Endothelial cell of umbilical vein (primary cell): ENCODE measurements at regions not wholly inside any gene's neighbourhood (a gene's known extent, or its start where the extent isn't known, plus 50 kb on each side); places are given as distances from the start of the nearest gene placed in this dataset.

Source experiments
- BruUV-seq: library from RNA; stranded (reverse); fragments of 400-500 nt; replicated peaks from 2 replicates; lab custom pipeline; 2021; lab: Mats Ljungman, UMichigan
- CTCF ChIA-PET: fragments of 300-600, 350-600 bp; sonication (Branson Sonifier 250); formaldehyde crosslinking; loops from one replicate; lab custom pipeline; 2021; ENCODE audit warnings: antibody characterized with exemption, inconsistent platforms; lab: Charles Lee
- POLR2A ChIA-PET: fragments of 300-600, 350-600 bp; sonication (Branson Sonifier 250); formaldehyde crosslinking; loops from one replicate; lab custom pipeline; 2021; ENCODE audit warnings: antibody characterized with exemption, inconsistent platforms; lab: Charles Lee
- DNase-seq: peaks from one replicate; pipeline ENCODE4 v3.0.0-alpha.2; 2011; ENCODE audit warnings: low read depth, low spot score
- FAIRE-seq: peaks from 2 replicates; lab custom pipeline; 2011; peaks lifted over from hg19 to GRCh38; lab: Jason Lieb, UNC
- H2AFZ ChIP-seq: 2 replicates; pipeline ENCODE4 v1.6.0; 2012; ENCODE audit warnings: low read depth, low read length, control low read depth, inconsistent platforms
- H3K27ac ChIP-seq: 2 replicates; pipeline ENCODE4 v1.5.1; 2011; ENCODE audit warnings: low read depth, mild to moderate bottlenecking, control low read depth, low read length, moderate library complexity; ENCODE audit not compliant: insufficient read depth
- H3K27me3 ChIP-seq, 2 experiments: 2 replicates each; pipeline versions ENCODE4 v1.6.0 to v1.6.1; 2011; ENCODE audit warnings: low read length in 2 of 2, mixed read lengths in 1 of 2; ENCODE audit not compliant: control insufficient read depth in 2 of 2, insufficient read depth in 2 of 2
- H3K36me3 ChIP-seq, 2 experiments: 2 replicates in 1 of 2; 3 replicates in 1 of 2; pipeline ENCODE4 v1.5.1; 2011; ENCODE audit warnings: low read length in 2 of 2, mild to moderate bottlenecking in 1 of 2, moderate library complexity in 1 of 2; ENCODE audit not compliant: control insufficient read depth in 2 of 2, insufficient read depth in 2 of 2; ENCODE audit errors: extremely low read depth in 1 of 2
- H3K4me1 ChIP-seq: 3 replicates; pipeline ENCODE4 v1.5.1; 2011; ENCODE audit warnings: mild to moderate bottlenecking, low read length; ENCODE audit not compliant: control insufficient read depth, insufficient read depth; ENCODE audit errors: extremely low read depth
- H3K4me2 ChIP-seq: 2 replicates; pipeline ENCODE4 v1.6.1; 2011; ENCODE audit warnings: low read length, control low read depth, mixed read lengths; ENCODE audit not compliant: insufficient read depth
- H3K4me3 ChIP-seq, 3 experiments: fragments of 200-600 bp in 1 of 3; sonication (generic), shearing (Covaris generic) in 1 of 3; replicated peaks in 1 of 3; 2 replicates each; pipeline ENCODE4 v1.5.1; 2011 to 2016; ENCODE audit warnings: control low read depth in 3 of 3, low read length in 3 of 3, mild to moderate bottlenecking in 2 of 3, inconsistent platforms in 1 of 3, low read depth in 1 of 3, moderate library complexity in 1 of 3; ENCODE audit not compliant: insufficient read depth in 1 of 3
- H3K79me2 ChIP-seq: 2 replicates; pipeline ENCODE4 v1.6.0; 2012; ENCODE audit warnings: low read length, inconsistent platforms; ENCODE audit not compliant: control insufficient read depth, insufficient read depth
- H3K9ac ChIP-seq: replicated peaks from 2 replicates; pipeline ENCODE3; 2011; ENCODE audit warnings: low read length, control low read depth; ENCODE audit not compliant: insufficient read depth; ENCODE audit errors: extremely low read depth
- H3K9me1 ChIP-seq: replicated peaks from 3 replicates; pipeline ENCODE4 v1.6.0; 2011; ENCODE audit warnings: mild to moderate bottlenecking, low read length; ENCODE audit not compliant: control insufficient read depth, insufficient read depth; ENCODE audit errors: extremely low read depth
- H3K9me3 ChIP-seq: replicated peaks from 2 replicates; pipeline ENCODE4 v1.5.1; 2012; ENCODE audit warnings: low read length, inconsistent platforms; ENCODE audit not compliant: control insufficient read depth, insufficient read depth
- H4K20me1 ChIP-seq: replicated peaks from 2 replicates; pipeline ENCODE3; 2011; ENCODE audit warnings: mild to moderate bottlenecking, low read length; ENCODE audit not compliant: control insufficient read depth, insufficient read depth; ENCODE audit errors: extremely low read depth
- EZH2 ChIP-seq: IDR thresholded peaks from 2 replicates; pipeline ENCODE4 v1.6.1; 2012; ENCODE audit warnings: borderline replicate concordance, low read depth, mild to moderate bottlenecking, moderate library complexity, low read length, inconsistent platforms; ENCODE audit not compliant: severe bottlenecking
- FOS ChIP-seq: IDR thresholded peaks from 2 replicates; pipeline ENCODE4 v1.6.1; 2011; ENCODE audit warnings: mild to moderate bottlenecking, low read length, moderate library complexity, borderline replicate concordance; ENCODE audit not compliant: insufficient read depth
- GATA2 ChIP-seq: IDR thresholded peaks from 2 replicates; pipeline ENCODE4 v1.7.0; 2011; ENCODE audit warnings: low read depth, mild to moderate bottlenecking, moderate library complexity, mixed read lengths, low read length; ENCODE audit not compliant: insufficient read length, insufficient read depth
- JUN ChIP-seq: IDR thresholded peaks from 2 replicates; pipeline ENCODE4 v1.6.1; 2011; ENCODE audit warnings: borderline replicate concordance, low read depth; ENCODE audit not compliant: insufficient read length, insufficient read depth
- MYC ChIP-seq: IDR thresholded peaks from one replicate; pipeline ENCODE4 v1.6.1; 2011; ENCODE audit warnings: mild to moderate bottlenecking, low read depth, low read length
- POLR2A ChIP-seq: IDR thresholded peaks from 2 replicates; pipeline ENCODE4 v1.6.1; 2012; ENCODE audit warnings: low read depth, mild to moderate bottlenecking, control low read depth, low read length
- POLR2AphosphoS5 ChIP-seq: IDR thresholded peaks from 2 replicates; pipeline ENCODE4 v1.6.1; 2012; ENCODE audit warnings: low read depth, mild to moderate bottlenecking, control low read depth, low read length, moderate library complexity; ENCODE audit not compliant: insufficient read depth
- dilution Hi-C: fragments of 300-500 bp; cut with MboI; formaldehyde crosslinking; loops from one replicate; pipeline ENCODE4 v1.15.0; 2019; ENCODE audit warnings: low sequenced_read_pairs; ENCODE audit not compliant: extremely low pct_ligation_motif_present
- intact Hi-C: fragments of 100-400 bp; cut with micrococcal nuclease; formaldehyde crosslinking; loops from one replicate; pipeline ENCODE4 v1.10.0; 2022
- TF ChIP-seq, protein P1 (sequence below), 2 donors: IDR thresholded peaks; 1 replicate in 1 of 2; 2 replicates in 1 of 2; pipeline ENCODE4 v1.5.1; 2011; ENCODE audit warnings: low read length in 2 of 2, mild to moderate bottlenecking in 2 of 2, moderate library complexity in 2 of 2, control low read depth in 1 of 2, inconsistent platforms in 1 of 2, low read depth in 1 of 2; ENCODE audit not compliant: insufficient read depth in 1 of 2; ENCODE audit errors: extremely low read depth in 1 of 2
- TF ChIP-seq, protein P2 (sequence below): IDR thresholded peaks from 2 replicates; pipeline ENCODE4 v1.6.1; 2011; ENCODE audit not compliant: insufficient read depth, insufficient read length

DNA sequence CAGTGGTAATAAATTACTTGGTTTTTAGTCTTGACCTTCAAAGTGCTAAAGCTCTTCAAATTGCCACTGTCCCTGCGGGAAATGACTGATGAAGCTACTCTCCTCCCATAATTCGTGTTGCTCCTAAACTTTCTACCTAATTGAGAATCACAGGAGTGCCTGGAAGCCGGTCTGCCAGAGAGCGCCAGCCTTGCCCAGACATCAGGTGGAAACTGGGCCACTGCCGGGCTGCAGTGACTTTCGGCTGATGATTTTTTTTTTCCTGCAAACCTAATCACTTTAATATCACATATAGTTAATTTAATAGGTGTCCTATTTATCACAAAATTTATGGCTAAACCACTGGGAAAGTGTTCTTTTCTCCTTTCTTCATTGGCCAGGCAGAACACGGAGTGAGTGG is 59.6 kb upstream of the UBE3C start:
- H3K9me1 ChIP-seq = no peaks in the 10 kb centered on the region
- H3K9me3 ChIP-seq = no peaks in the 10 kb centered on the region
- dilution Hi-C loops (no loop called here), intact Hi-C loops (no loop called here)
- BruUV-seq = no TSS peak
- FAIRE-seq (no peak), DNase-seq (no peak)
- TF ChIP-seq POLR2A (no peak), GATA2 (no peak), JUN (no peak), EZH2 (no peak), MYC (no peak), FOS (no peak), POLR2AphosphoS5 (no peak)
- TF ChIP-seq, protein P1, sequence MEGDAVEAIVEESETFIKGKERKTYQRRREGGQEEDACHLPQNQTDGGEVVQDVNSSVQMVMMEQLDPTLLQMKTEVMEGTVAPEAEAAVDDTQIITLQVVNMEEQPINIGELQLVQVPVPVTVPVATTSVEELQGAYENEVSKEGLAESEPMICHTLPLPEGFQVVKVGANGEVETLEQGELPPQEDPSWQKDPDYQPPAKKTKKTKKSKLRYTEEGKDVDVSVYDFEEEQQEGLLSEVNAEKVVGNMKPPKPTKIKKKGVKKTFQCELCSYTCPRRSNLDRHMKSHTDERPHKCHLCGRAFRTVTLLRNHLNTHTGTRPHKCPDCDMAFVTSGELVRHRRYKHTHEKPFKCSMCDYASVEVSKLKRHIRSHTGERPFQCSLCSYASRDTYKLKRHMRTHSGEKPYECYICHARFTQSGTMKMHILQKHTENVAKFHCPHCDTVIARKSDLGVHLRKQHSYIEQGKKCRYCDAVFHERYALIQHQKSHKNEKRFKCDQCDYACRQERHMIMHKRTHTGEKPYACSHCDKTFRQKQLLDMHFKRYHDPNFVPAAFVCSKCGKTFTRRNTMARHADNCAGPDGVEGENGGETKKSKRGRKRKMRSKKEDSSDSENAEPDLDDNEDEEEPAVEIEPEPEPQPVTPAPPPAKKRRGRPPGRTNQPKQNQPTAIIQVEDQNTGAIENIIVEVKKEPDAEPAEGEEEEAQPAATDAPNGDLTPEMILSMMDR (IDR thresholded peaks at IDR 0.05; ENCODE audit: extremely low read depth in 1 of 2, insufficient read depth in 1 of 2, low read depth in 1 of 2, low read length in 2 of 2) = no peak
- TF ChIP-seq, protein P2, sequence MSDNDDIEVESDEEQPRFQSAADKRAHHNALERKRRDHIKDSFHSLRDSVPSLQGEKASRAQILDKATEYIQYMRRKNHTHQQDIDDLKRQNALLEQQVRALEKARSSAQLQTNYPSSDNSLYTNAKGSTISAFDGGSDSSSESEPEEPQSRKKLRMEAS = no peak
- H3K4me2 ChIP-seq = no peak overlapping the region
- POLR2A ChIA-PET = no interaction called here
- CTCF ChIA-PET = no interaction called here
- no peaks in the 10 kb centered on the region for H3K36me3 ChIP-seq
- H3K27me3 ChIP-seq = peaks cover 13 to 18% of the 10 kb centered on the region in 2 experiments
- H3K27ac ChIP-seq = no peak overlapping the region
- no peaks in the 10 kb centered on the region for H4K20me1 ChIP-seq
- no peaks in the 10 kb centered on the region for H3K79me2 ChIP-seq
- no peak overlapping the region for H3K4me3 ChIP-seq
- H2AFZ ChIP-seq = no peak overlapping the region
- no peak overlapping the region for H3K9ac ChIP-seq
- H3K4me1 ChIP-seq = no peaks in the 10 kb centered on the region
